ENCODE measurements at regions not wholly inside any gene's neighbourhood (a gene's known extent, or its start where the extent isn't known, plus 50 kb on each side); places are given as distances from the start of the nearest gene placed in this dataset.

- no peak for DNase-seq (ENCODE audit: low spot score)
These were observed 59.4 kb upstream of the FTH1 start for GRCh38 chr11:62026739-62027370.

DNA sequence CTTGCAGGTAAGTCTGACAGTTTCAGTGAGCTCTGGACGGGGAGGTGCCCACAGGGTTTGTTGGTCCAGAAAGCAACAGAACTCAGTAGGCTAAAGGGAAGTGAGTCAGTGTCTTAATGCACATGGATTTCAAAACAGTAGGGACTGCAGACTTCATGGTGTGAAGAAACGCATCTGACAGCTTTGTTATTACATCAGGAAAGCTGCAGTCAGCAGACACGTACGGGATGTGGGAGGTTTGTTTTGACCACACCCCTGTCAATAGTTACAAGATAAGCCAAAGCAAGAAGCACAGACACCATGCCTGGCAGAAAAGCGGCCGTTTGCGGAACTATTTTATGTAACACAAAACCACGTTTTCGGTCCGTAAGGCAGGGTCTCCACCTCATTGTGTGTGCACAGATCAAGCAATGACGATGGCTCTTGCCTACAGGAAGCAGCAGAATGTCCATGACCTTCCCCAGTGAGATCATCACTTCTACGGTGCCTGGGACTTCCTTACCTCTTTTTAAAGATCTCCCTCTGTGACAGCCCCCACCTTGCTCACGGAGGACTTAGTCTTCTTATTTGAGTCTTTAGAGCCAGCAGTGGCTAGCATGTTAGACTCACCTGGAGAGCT is 58.2 kb upstream of the FTH1 start:
- no peak for DNase-seq (ENCODE audit: low spot score)

- DNase-seq (ENCODE audit: low spot score), result no peak
These were observed 57.6 kb upstream of the FTH1 start for GRCh38 chr11:62024936-62025486.

GRCh38 chr11:62022211-62022610 is 54.8 kb upstream of the FTH1 start:
- DNase-seq (ENCODE audit: low spot score), result no peak

DNA sequence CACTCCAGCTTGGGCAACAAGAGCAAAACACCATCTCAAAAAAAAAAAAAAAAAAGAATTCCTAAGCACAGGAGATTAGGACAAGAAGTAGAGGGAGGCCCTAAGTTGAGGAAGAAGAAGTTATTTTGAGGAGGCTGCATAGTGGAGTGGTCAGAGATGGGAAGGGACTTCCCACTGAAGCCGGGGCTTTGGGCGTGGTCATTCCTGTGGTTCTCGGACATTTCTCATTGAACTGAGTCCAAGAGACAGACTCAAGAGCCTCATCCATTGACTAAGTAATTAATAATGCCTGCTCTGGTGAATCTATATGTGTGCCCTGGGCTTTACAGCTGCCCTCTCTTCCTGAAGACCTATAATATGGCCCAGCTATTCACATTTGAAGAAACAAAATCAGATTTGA is 53.2 kb upstream of the FTH1 start:
- DNase-seq (ENCODE audit: low spot score), result no peak

DNA sequence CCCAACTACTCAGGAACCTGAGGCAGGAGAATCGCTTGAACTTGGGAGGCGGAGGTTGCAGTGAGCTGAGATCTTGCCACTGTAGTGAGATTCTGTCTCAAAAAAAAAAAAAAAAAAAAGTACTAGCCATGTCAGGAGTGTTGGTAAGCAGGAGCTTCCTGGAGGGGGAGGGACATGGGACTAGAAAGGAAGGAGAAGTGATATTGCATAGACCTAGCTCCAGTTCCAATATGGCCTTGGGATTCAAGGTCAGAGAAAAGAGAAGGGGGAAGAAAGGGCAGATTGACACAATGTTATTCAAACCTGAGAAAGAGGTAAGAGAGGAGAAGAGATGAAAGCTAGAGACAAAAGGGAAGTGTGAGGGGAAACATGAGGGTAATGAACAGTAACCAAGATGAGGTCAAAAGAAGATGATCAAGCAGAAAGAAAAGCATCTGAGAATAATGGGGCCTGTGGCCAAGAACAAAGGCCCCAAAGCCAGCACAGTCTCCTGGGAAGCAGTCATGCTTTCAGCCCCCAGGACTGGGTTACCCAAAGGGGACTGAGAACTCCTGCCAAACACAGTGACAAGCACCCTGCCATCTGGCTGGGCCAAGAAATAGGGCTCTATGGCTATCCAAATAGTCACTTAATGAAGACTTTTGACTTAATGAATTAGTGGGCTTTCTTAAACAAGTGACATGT is 51.7 kb upstream of the FTH1 start:
- no peak for DNase-seq (ENCODE audit: low spot score)

GRCh38 chr11:62017878-62018655 is 50.6 kb upstream of the FTH1 start:
- DNase-seq (ENCODE audit: low spot score), result no peak

All from putamen (tissue), 1 donor.